SW 1271 (cell line): ENCODE measurements at regions not wholly inside any gene's neighbourhood (a gene's known extent, or its start where the extent isn't known, plus 50 kb on each side); places are given as distances from the start of the nearest gene placed in this dataset.
"Not testable (repeated sequence)": the region's sequence is repeated elsewhere in the genome, so short reads cannot be mapped to it uniquely, and the experiment has no call there.

ENCODE experiments used
- DNase-seq, 2 experiments: peaks; one replicate each; lab custom pipeline; 2025; lab: John Stamatoyannopoulos, UW

DNA sequence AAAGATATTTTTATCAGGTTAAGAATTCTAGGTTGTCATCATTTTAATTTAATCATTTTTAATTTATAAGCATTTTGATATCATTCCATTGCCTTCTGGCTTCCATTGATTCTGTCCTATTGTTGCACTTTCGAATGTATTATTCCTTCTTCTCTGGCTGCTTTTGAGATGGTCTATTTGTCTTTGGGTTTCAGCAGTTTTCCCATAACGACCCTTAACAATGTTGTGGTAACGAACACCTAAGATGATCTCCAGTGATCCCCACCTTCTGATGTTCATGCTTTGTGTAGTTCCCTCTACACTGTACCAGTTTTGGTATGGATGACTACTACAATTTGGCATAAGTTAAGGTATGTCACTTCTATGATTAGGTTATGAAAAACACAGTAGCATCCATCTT, 59.9 kb downstream of the MINAR1 start:
- no peak for DNase-seq

DNA sequence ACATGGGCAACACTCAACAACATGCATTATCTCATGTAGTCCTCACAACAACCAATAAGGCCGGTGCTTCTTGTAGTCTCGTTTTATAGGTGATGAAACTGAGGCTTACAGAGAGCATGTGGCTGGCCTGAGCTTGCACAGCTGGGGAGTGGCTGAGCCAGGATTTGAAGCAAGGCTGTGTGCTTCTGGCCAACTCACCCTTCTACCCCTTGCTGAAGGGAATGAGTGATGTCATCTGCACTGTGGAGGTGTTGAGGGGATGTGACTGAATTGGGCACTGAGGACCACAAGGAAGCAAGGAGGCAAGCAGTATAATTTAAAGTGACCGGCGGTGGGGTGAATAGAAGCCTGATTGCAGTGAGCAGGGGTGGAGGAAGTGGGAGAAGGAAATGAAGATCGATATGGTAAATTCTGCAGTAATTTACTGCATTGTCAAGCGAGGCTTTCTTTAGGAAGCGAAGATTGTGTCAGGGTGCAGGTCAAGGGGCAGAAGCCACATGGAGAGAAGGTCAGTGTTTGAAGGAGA, 62.3 kb downstream of the MINAR1 start:
- no peak for DNase-seq

DNA sequence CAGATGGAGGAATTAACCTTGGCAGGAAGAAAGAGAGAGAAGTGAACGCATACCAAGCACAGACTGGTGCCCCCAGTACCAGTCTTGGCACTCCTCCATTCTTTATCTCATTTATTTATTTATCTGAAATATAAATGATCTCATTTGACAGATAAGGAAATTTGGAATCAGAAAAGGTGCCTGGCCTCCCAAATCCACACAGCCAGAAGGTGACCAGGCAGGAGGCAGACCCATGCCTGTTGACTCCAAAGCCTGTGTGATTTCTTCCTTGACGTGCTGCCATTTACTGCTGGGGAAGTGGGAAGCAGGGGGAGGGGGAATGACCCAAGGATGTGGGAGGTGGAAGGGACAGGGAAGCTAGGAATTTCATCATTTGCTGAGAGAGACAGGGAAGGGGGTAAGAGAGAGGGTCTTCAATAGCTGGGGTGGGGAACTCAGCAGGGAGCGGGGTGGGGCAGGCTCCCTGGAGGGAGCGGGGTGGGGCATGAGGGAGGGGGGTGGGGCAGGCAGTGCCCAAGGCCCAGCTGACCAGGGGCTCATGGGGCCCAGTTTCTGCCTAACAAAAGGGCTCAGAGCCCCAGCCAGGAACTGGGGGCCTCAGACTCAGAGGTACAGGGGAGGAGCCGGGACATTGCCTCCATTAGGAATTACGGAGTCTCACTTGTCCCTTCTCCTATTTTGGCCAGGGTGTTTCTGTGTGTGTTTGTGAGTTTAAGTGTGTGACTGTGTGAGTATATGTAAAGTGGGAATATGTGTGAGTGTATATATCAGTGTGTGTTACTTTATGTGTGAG, 63.0 kb downstream of the MINAR1 start:
- DNase-seq: no peak

DNA sequence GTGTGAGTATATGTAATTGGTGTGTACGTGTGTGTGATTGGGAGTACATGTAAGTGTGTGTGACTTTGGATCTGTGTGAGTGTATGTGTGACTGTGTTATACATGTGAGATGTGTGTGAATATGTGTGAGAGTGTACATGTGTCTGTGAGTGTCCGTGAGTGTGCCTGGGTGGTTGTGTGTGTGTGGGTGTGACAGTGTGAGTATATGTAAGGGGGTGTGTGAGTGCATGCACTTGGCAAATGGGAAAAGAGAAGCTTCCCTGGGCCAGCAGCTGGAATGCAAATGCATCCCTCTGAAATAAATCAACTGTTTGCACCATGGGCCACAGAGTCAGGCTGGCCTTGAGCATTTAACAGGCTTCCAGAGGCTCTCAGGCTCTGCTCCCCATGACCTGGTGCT, 63.6 kb downstream of the MINAR1 start:
- no peak for DNase-seq

GRCh38 chr15:79496838-79497237, 64.7 kb downstream of the MINAR1 start:
- no peak for DNase-seq

GRCh38 chr15:79501086-79501485, 69.0 kb downstream of the MINAR1 start:
- no peak for DNase-seq

- DNase-seq: no peak
Observed at GRCh38 chr15:79505956-79506355, 73.8 kb downstream of the MINAR1 start.

DNA sequence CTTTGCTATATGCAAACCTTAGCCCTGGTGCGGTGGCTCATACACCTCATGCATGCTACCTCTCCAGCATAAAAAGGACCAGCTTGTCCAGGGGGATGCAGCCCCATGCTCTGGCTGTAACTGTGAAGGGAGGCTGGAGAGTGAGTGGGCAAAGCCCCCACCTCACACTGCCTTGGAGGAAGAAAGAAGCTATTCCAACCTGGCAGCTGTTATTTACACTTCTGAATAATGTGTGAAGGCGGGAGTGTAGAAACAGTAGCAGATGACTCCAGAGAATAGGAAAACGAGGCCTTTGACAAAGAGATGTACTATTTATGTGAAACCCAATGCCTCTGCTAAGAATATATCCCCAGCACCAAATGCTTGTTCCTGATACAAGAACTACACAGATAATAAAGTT, 80.7 kb downstream of the MINAR1 start:
- DNase-seq: not testable (repeated sequence)

- no peak for DNase-seq
Observed at GRCh38 chr15:79513417-79513816, 81.3 kb downstream of the MINAR1 start.

DNA sequence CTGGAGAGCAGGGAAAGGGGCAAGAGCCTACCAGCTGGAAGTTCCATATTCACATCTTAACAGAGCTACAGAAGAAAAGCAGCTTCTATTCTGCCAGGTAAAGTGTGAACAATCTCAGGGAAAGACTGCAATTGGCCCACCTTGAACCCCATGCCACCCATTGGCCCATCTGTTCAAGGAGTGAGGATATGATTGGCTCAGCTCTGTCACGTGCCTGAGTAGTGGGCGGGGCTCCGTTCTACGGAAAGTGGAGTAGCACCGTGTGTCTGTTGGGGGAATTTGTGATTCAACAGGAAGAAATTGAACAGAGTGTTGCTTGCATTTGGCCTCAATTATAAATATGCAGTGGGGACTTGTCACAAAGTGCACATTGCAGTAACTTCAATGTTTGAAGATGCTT, 81.8 kb downstream of the MINAR1 start:
- DNase-seq: no peak

GRCh38 chr15:79515300-79516027, 83.3 kb downstream of the MINAR1 start:
- no peak for DNase-seq

- no peak for DNase-seq
Observed at GRCh38 chr15:79516155-79516554, 84.0 kb downstream of the MINAR1 start.

DNA sequence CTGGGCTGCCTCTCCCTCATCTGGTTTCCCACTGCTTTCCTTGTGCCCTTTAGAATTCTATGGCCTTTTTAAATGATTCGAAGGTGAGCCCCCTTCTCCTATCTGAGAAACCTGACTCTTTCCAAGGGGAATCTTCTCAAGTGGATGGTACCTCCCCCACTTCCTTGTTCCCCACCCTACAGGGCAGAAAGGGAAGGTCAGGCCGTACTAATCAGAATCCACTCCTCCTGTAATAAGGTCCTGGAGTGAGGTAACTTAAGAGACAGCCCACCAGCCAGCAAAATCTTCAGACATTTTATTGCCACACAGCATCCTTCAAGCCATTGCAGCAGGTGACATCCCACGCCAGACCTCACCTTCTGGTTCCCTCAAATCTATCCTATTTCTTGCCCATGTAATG, 84.5 kb downstream of the MINAR1 start:
- DNase-seq: no peak

GRCh38 chr15:79519628-79520027, 87.5 kb downstream of the MINAR1 start:
- no peak for DNase-seq

- DNase-seq: no peak
Observed at GRCh38 chr15:79520654-79521053, 88.5 kb downstream of the MINAR1 start.

- DNase-seq: no peak
Observed at GRCh38 chr15:79522656-79523055, 90.5 kb downstream of the MINAR1 start.

- DNase-seq: no peak
Observed at GRCh38 chr15:79523266-79523665, 91.1 kb downstream of the MINAR1 start.

DNA sequence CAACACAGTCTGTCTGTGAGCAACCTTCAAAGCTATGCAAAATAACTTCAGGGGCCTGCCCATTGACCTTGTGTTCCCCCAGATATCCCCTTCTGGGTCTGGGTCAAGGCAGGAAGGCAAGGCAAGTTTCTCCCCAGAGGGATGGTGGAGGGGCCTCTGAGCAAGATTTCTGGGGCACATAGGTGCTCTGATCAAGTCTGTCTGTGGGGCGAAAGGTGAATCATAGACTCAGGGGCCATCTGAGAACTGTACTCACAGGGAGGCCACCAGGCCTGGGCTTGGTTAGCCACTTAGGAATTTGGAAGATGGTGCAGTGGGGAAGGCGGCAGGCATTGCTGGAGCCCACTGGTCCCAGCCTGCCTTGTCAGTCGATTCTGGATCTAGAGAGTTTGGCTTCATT, 92.4 kb downstream of the MINAR1 start:
- DNase-seq: no peak

- DNase-seq: no peak
Observed at GRCh38 chr15:79526376-79526775, 94.2 kb downstream of the MINAR1 start.

DNA sequence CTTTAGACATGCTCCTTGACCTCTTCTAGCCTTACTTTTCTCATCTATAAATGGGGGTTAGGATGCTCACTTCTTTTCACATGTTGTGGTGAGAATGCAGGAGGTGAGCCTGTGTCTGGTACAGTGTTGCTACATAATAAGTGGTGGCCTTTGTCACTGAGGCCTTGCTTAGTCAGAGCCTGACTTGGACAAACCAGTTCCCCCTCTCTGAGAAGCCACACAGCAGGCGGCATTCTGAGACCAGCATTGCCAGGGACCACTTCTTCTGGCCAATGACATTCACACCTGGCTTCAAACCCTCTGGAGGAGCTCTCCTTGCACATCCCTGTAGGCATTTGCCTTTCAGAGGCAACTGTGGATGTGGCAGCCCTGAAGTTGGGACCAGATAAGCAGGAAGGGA, 95.7 kb downstream of the MINAR1 start:
- DNase-seq: no peak

DNA sequence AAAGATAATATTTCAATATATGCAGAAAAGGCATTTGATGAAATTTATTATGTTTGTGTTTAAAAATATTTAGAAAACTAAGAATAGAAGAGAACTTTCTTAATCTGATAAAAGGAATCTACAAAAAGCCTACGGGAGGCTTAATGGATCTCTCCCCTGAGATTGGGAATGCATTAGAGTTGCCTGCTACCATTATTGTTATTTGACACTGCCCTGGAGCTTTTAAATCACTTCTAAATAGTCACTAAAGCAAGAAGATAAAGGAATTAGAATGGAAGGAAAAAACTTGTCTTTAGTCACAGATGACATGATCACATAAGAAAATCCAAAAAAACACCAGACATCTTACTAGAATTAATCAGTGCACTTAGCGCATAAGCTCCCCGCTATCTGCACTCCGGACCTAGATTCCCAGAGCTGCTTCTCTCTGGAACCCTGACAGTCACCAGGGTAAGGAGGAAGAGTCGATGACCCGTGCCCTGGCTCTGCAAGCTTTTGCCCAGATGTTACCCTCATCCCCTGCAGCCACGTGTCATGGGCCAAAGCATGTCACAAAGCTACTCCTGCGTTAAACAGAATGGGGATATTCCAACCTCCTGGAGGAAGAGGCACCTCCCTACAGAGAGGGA, 97.1 kb downstream of the MINAR1 start:
- no peak for DNase-seq

DNA sequence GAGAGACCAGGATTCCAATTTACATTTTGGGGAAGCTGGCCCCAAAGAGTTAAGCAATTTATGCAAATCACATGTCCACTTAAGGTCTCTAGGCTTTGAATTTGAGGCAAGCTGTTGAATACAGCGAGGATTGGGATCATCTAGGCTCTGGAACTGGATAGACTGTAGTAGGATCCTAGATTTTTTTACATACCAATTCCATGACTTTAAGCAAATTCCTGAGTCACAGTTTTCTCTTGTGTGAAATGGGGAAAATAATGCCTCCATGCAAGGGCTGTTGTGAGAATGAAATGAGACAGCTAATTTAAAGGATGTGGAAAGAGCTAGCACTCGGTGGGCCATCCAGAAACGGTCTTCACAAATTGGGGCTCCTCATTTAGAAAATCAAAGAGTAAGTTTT, 103.4 kb downstream of the MINAR1 start:
- no peak for DNase-seq

GRCh38 chr15:79538527-79538926, 106.4 kb downstream of the MINAR1 start:
- no peak for DNase-seq
